ENCODE measurements at regions not wholly inside any gene's neighbourhood (a gene's known extent, or its start where the extent isn't known, plus 50 kb on each side); places are given as distances from the start of the nearest gene placed in this dataset.

DNA sequence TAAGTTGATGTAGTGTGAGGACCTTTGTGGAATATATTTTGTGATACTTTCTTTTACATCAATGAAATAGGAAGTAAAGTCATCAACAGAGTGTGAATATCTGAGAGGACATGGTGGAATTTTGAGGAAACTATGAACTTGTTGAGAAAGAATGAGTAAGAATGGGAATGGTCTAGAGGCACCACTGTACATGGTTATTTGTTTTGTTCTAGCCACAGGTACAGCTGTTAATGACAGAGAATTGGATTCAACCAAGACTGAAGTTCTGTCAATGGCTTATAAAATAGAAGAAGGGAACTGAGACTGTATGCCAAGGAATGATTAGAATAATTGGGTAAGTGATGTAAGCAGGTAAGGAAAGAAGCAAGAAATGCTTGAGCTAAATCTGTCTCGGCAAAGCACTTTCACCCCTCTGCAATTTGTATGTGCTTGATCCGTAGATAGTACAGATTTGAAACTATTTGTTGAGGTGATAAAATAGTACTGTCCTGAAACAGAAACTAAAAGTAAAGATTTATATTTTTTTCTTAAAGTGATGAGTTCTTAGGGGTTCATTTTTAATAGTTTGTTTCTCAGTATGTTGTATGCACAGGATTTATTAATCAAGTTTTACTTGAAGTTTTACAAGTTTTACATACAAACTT is 468.8 kb upstream of the SMC2 start:
- no peak overlapping the region for H3K4me3 ChIP-seq (ENCODE audit: low read length)
- TF ChIP-seq, protein P1, sequence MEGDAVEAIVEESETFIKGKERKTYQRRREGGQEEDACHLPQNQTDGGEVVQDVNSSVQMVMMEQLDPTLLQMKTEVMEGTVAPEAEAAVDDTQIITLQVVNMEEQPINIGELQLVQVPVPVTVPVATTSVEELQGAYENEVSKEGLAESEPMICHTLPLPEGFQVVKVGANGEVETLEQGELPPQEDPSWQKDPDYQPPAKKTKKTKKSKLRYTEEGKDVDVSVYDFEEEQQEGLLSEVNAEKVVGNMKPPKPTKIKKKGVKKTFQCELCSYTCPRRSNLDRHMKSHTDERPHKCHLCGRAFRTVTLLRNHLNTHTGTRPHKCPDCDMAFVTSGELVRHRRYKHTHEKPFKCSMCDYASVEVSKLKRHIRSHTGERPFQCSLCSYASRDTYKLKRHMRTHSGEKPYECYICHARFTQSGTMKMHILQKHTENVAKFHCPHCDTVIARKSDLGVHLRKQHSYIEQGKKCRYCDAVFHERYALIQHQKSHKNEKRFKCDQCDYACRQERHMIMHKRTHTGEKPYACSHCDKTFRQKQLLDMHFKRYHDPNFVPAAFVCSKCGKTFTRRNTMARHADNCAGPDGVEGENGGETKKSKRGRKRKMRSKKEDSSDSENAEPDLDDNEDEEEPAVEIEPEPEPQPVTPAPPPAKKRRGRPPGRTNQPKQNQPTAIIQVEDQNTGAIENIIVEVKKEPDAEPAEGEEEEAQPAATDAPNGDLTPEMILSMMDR (conservative IDR thresholded peaks at IDR 0.05; ENCODE audit: low read depth, low read length) = no peak
- no peak for DNase-seq (ENCODE audit: low read depth)

DNA sequence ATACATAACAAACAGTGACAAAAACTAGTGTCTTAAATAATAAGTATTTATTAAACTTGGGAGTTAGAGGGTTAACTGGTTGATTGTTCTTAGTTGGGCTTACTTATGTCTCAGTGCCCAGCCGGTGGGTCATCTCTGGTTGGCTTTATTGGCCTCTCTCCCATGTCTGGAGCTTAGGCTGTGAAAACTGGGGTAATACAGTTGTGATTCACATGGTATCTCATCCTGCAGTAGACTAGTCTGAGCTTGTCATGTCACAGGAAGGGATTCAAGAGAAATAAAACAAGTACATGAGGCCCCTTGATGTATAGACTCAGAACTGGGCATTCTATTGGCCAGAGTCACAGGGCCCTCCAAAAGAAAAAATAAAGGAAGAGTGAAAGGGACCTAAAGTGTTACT is 466.4 kb upstream of the SMC2 start:
- H3K4me3 ChIP-seq (ENCODE audit: low read length) = no peak overlapping the region
- TF ChIP-seq, protein P1 (conservative IDR thresholded peaks at IDR 0.05; ENCODE audit: low read depth, low read length) = no peak
- DNase-seq (ENCODE audit: low read depth) = no peak

DNA sequence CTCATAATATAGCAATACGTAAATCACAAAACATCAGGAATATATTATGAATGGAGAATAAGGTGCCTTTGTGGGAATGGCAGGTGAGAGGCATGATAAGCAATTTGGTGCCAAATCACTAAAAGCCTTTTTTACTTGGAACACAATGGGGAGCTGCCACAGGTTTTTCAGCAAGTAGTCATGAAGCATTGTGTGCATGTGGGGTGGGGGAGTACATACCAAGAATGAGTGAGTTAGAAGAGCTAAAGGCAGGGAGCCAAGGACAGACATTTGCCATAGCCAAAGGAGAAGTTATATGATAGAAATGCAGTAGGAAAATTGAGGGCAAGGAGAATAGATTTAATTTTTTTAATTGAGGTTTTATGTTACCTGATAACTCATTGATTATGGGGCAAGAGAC is 445.0 kb upstream of the SMC2 start:
- TF ChIP-seq, protein P1 (conservative IDR thresholded peaks at IDR 0.05; ENCODE audit: low read depth, low read length) = no peak
- no peak for DNase-seq (ENCODE audit: low read depth)
- H3K4me3 ChIP-seq (ENCODE audit: low read length) = no peak overlapping the region

DNA sequence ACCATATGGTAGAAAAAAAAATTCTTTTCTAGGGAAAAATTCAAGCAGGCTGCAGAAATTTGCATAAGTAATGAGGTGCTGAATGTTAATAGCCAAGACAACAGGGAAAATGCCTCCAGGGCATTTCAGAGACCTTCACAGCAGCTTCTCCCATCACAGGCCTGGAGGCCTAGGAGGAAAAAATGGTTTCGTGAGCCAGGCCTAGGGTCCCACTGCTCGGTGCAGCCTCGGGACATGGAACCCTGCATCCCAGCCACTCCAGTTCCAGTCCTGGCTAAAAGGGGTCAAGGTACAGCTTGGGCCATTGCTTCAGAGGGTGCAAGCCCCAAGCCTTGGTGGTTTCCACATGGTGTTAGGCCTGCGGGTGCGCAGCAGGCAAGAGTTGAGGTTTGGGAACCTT is 436.0 kb upstream of the SMC2 start:
- no peak for DNase-seq (ENCODE audit: low read depth)
- TF ChIP-seq, protein P1 (conservative IDR thresholded peaks at IDR 0.05; ENCODE audit: low read depth, low read length) = no peak
- no peak overlapping the region for H3K4me3 ChIP-seq (ENCODE audit: low read length)

DNA sequence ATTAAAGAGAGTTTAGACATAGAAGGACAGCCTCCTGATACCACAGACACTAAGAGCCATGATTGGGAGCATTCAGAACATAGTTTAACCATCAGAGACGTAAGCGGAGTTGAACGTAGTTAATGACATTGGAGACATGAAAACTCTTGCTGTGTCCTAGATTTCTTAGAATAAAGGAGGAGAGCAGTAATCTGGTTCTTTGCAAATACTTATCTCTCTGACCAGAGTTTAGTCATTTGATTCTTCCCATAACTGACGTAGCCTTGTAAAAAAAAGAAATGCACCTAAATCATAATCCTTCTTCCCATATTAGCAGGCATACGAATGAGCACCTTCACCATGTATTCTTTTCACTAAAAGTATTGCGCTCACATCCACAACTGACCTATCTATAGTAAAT is 433.3 kb upstream of the SMC2 start:
- DNase-seq (ENCODE audit: low read depth) = no peak
- TF ChIP-seq, protein P1 (conservative IDR thresholded peaks at IDR 0.05; ENCODE audit: low read depth, low read length) = no peak
- H3K4me3 ChIP-seq (ENCODE audit: low read length) = no peak overlapping the region

DNA sequence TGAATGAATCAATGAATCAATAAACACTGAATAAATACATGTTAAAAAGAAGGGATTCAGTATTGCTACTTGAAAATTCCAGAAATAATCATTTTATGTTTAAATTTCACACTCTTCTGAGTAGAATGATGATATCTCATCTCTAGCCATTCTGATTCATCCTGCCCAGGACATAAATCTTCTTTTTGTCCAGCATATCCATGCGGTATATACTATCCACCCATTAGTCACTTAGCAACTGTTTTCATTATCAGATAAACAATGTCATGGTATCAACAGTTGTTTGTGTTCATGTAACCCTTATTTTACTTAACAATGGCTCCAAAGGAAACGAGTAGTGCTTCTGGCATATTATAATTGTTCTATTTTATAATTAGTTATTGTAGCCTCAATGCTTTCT is 432.4 kb upstream of the SMC2 start:
- TF ChIP-seq, protein P1 (conservative IDR thresholded peaks at IDR 0.05; ENCODE audit: low read depth, low read length) = no peak
- DNase-seq (ENCODE audit: low read depth) = no peak

DNA sequence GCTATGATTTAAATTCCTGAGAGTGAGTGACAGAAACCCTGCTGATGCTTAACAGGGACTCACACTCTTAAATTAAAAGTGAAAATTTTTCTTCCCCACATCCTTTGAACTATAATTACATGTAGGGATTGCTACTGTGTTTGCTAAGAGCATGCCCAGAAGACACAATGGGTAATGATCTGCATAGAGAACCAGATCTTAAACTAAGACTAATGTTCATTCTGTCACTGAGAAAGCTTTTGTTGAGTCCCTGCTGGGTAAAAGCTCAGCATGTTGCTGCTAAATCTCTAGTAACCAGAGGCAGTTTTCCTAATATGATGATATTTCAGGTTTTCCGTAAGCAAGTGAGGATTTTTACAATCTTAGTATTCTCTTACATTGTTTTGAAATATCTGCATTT is 424.8 kb upstream of the SMC2 start:
- TF ChIP-seq, protein P1 (conservative IDR thresholded peaks at IDR 0.05; ENCODE audit: low read depth, low read length) = no peak
- DNase-seq (ENCODE audit: low read depth) = no peak
- H3K4me3 ChIP-seq (ENCODE audit: low read length) = no peak overlapping the region

More for the DNA sequence above, 432.4 kb upstream of the SMC2 start:
- H3K4me3 ChIP-seq (ENCODE audit: low read length) = no peak overlapping the region

Data from retinal pigment epithelial cell (primary cell).